PC-3 (cell line): ENCODE measurements at regions not wholly inside any gene's neighbourhood (a gene's known extent, or its start where the extent isn't known, plus 50 kb on each side); places are given as distances from the start of the nearest gene placed in this dataset.
A peak's percentile ranks its signal among the peaks of the same experiment; 100 is the strongest.

Experiments
- ATAC-seq: fragments of 200-7000 bp; cut with Tn5 transposase; 2 replicates; pipeline ENCODE4 v1.9.1; 2020; ENCODE audit warnings: mild to moderate bottlenecking, moderate library complexity
- BruUV-seq: library from RNA; stranded (reverse); fragments of 400-500 nt; replicated peaks from 2 replicates; lab custom pipeline; 2021; lab: Mats Ljungman, UMichigan
- CTCF ChIA-PET: fragments of 300-600 bp; sonication (Branson Sonifier 250); formaldehyde crosslinking; loops from one replicate; lab custom pipeline; 2022; ENCODE audit warnings: antibody characterized with exemption; lab: Charles Lee
- POLR2A ChIA-PET: fragments of 300-600 bp; sonication (Branson Sonifier 250); formaldehyde crosslinking; loops from one replicate; lab custom pipeline; 2022; ENCODE audit warnings: antibody characterized with exemption; ENCODE audit not compliant: unreplicated experiment; lab: Charles Lee
- DNase-seq: peaks from one replicate; pipeline ENCODE4 v3.0.0-alpha.2; 2015
- H2AFZ ChIP-seq: fragments of 300-600 bp; sonication (generic); 2 replicates; pipeline ENCODE4 v1.6.0; 2016; ENCODE audit warnings: antibody characterized with exemption, low read length
- H3F3A ChIP-seq: fragments of 300-600 bp; sonication (generic); one replicate; pipeline ENCODE4 v1.6.0; 2017; ENCODE audit warnings: antibody characterized with exemption, low read length, control low read depth, mild to moderate bottlenecking; ENCODE audit not compliant: unreplicated experiment
- H3K27ac ChIP-seq: fragments of 300-600 bp; sonication (generic); 2 replicates; pipeline ENCODE4 v1.5.1; 2016; ENCODE audit warnings: mild to moderate bottlenecking, low read length
- H3K27me3 ChIP-seq: fragments of 300-600 bp; sonication (generic); 2 replicates; pipeline ENCODE4 v1.6.1; 2016; ENCODE audit warnings: low read length, mixed read lengths
- H3K36me3 ChIP-seq: fragments of 300-600 bp; sonication (generic); 2 replicates; pipeline ENCODE4 v1.6.1; 2016; ENCODE audit warnings: low read depth, mixed run types, low read length, mixed read lengths
- H3K4me1 ChIP-seq: fragments of 300-600 bp; sonication (generic); 2 replicates; pipeline ENCODE4 v1.5.1; 2016; ENCODE audit warnings: low read length; ENCODE audit not compliant: insufficient read depth
- H3K4me2 ChIP-seq: fragments of 300-600 bp; sonication (generic); 2 replicates; pipeline ENCODE4 v1.6.0; 2016; ENCODE audit warnings: low read length
- H3K4me3 ChIP-seq: fragments of 300-600 bp; sonication (generic); 2 replicates; pipeline ENCODE4 v1.5.1; 2016; ENCODE audit warnings: mild to moderate bottlenecking, low read length, mixed read lengths
- H3K79me2 ChIP-seq: fragments of 300-600 bp; sonication (generic); 2 replicates; pipeline ENCODE4 v1.6.1; 2017; ENCODE audit warnings: low read length, mixed read lengths
- H3K9ac ChIP-seq: fragments of 300-600 bp; sonication (generic); 2 replicates; pipeline ENCODE4 v1.6.0; 2016; ENCODE audit warnings: mild to moderate bottlenecking, low read length
- H3K9me2 ChIP-seq: fragments of 300-600 bp; sonication (generic); replicated peaks from 2 replicates; pipeline ENCODE4 v1.6.1; 2016; ENCODE audit warnings: mixed run types, low read length, mixed read lengths
- H3K9me3 ChIP-seq: fragments of 300-600 bp; sonication (generic); 2 replicates; pipeline ENCODE4 v1.6.1; 2016; ENCODE audit warnings: low read length, mixed read lengths
- H4K20me1 ChIP-seq: fragments of 300-600 bp; sonication (generic); 2 replicates; pipeline ENCODE4 v1.6.1; 2016; ENCODE audit warnings: low read length, mixed read lengths
- EZH2 ChIP-seq: fragments of 300-600 bp; sonication (generic); IDR thresholded peaks from one replicate; pipeline ENCODE4 v1.6.1; 2017; ENCODE audit warnings: antibody characterized with exemption, mild to moderate bottlenecking, low read length; ENCODE audit not compliant: unreplicated experiment
- EZH2phosphoT487 ChIP-seq: fragments of 300-600 bp; sonication (generic); IDR thresholded peaks from 2 replicates; pipeline ENCODE4 v1.6.1; 2018; ENCODE audit warnings: mild to moderate bottlenecking, antibody characterized with exemption, low read length, borderline replicate concordance
- intact Hi-C: fragments of 100-400 bp; cut with micrococcal nuclease; formaldehyde crosslinking; loops from 2 replicates; pipeline ENCODE4 v1.9.0; 2023
- TF ChIP-seq, protein P1 (sequence below): fragments of 300-600 bp; sonication (generic); conservative IDR thresholded peaks from 2 replicates; pipeline ENCODE4 v1.5.1; 2017; ENCODE audit warnings: antibody characterized with exemption, low read depth, mild to moderate bottlenecking, low read length

DNA sequence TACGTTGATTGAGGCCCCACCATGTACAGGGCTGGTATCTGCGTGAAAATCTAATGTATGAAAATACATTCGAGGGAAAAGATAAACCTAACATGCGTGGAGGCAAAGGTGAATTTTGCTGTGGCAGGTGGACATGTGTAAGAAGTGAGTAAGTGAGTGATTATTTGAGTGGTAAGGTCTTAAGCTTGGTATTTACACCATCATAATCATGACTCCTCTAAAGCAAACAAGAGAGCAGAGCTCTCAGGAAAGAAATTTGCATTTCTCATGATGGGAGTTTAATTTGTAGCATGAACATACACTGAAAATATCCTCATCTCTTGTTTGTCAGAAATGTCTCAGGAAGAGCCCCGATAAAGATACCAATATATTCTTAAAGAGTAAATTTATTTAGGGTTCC, 260.6 kb downstream of the PSAT1 start:
- Histone ChIP-seq H4K20me1 (no peaks in the 10 kb centered on the region), H3K36me3 (no peaks in the 10 kb centered on the region), H3F3A (no peaks in the 10 kb centered on the region), H3K4me1 (peaks cover 24% of the 10 kb centered on the region), H3K27me3 (no peaks in the 10 kb centered on the region), H3K79me2 (no peaks in the 10 kb centered on the region), H3K9ac (no peak overlapping the region), H3K27ac (no peak overlapping the region), H3K4me2 (peak overlapping the region; percentile 27; the same call in 1 of the 2 replicates), H3K9me3 (no peaks in the 10 kb centered on the region), H2AFZ (no peak overlapping the region), H3K4me3 (no peak overlapping the region), H3K9me2 (no peaks in the 10 kb centered on the region)
- DNase-seq (peak; percentile 53), ATAC-seq (peak; percentile 80)
- ChIA-PET CTCF (no interaction called here), POLR2A (interaction anchor here (1.1 kb wide), 1 partner anchor 18 kb away, joined by 3 read pairs; no protein-coding TSS in a partner anchor)
- TF ChIP-seq EZH2 (no peak), EZH2phosphoT487 (no peak)
- TF ChIP-seq, protein P1, sequence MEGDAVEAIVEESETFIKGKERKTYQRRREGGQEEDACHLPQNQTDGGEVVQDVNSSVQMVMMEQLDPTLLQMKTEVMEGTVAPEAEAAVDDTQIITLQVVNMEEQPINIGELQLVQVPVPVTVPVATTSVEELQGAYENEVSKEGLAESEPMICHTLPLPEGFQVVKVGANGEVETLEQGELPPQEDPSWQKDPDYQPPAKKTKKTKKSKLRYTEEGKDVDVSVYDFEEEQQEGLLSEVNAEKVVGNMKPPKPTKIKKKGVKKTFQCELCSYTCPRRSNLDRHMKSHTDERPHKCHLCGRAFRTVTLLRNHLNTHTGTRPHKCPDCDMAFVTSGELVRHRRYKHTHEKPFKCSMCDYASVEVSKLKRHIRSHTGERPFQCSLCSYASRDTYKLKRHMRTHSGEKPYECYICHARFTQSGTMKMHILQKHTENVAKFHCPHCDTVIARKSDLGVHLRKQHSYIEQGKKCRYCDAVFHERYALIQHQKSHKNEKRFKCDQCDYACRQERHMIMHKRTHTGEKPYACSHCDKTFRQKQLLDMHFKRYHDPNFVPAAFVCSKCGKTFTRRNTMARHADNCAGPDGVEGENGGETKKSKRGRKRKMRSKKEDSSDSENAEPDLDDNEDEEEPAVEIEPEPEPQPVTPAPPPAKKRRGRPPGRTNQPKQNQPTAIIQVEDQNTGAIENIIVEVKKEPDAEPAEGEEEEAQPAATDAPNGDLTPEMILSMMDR, result no peak
- intact Hi-C loops, result no loop called here
- no TSS peak for BruUV-seq

DNA sequence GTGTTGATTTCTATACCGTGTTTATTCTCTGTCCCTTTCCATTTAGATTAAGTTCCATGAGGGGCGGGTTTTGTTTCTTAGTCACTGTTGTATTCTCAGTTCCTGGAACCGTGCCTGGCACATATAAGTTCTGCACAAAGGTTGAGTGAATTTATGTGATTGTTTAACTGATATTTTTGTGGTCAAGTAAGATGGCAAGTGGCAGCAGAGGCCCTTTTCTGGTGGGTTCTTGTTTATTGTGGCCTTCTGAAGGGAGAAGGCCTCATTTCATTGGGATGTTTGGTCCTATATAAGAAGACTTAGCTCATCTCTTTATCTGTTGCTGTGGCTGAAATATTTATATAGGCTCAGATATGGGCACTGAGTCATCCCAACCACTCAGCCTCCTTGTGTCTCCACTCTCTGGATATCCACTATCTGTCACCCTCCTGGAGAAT, 262.5 kb downstream of the PSAT1 start:
- H3K36me3 ChIP-seq, result no peaks in the 10 kb centered on the region
- H3K9me2 ChIP-seq, result no peaks in the 10 kb centered on the region
- no peak overlapping the region for H3K4me3 ChIP-seq
- ATAC-seq, result peak; percentile 72
- no peaks in the 10 kb centered on the region for H3K27me3 ChIP-seq
- ChIA-PET POLR2A (no interaction called here), CTCF (no interaction called here)
- intact Hi-C loops, result no loop called here
- H3K9me3 ChIP-seq, result no peaks in the 10 kb centered on the region
- 0 out of 2 replicates have a peak overlapping the region, but pooled peaks have one; percentile 32 for H3K27ac ChIP-seq
- H3K9ac ChIP-seq, result no peak overlapping the region
- TF ChIP-seq EZH2phosphoT487, result no peak
- TF ChIP-seq, protein P1, result no peak
- TF ChIP-seq EZH2, result no peak
- no TSS peak for BruUV-seq
- peaks cover 24% of the 10 kb centered on the region for H3K4me1 ChIP-seq
- H2AFZ ChIP-seq, result no peak overlapping the region
- no peaks in the 10 kb centered on the region for H4K20me1 ChIP-seq
- no peaks in the 10 kb centered on the region for H3K79me2 ChIP-seq
- H3F3A ChIP-seq, result no peaks in the 10 kb centered on the region
- peak; percentile 60 for DNase-seq
- H3K4me2 ChIP-seq, result peak overlapping the region; percentile 50; the same call in 1 of the 2 replicates

DNA sequence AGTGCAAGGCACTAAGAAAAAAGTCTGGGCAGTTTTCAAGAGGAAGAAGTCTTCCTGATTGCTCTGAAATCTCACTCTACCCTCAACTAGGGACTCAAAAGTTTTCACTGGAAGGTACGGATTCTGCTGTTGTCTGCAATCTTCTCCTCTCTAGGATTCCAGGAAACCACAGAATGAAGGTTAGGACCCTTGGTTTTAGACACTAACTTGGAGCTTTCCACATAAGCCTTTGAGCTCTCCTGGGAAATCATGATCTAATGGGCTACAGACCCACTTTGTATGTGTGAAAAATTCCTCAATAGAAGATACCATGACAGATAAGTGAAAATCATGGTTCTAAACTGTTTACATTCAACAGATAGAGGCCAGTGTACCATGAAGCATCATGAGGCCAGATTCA, 265.1 kb downstream of the PSAT1 start:
- Histone ChIP-seq H3K27me3 (no peaks in the 10 kb centered on the region), H3K9ac (no peak overlapping the region), H2AFZ (no peak overlapping the region), H3K4me3 (no peak overlapping the region), H3K9me2 (no peaks in the 10 kb centered on the region), H3K4me2 (no peak overlapping the region), H3K79me2 (no peaks in the 10 kb centered on the region), H3K9me3 (no peaks in the 10 kb centered on the region), H4K20me1 (no peaks in the 10 kb centered on the region), H3F3A (no peaks in the 10 kb centered on the region), H3K4me1 (peaks cover 33% of the 10 kb centered on the region), H3K36me3 (no peaks in the 10 kb centered on the region), H3K27ac (no peak overlapping the region)
- intact Hi-C loops, result no loop called here
- ATAC-seq (no peak), DNase-seq (no peak)
- no TSS peak for BruUV-seq
- ChIA-PET CTCF (no interaction called here), POLR2A (no interaction called here)
- TF ChIP-seq, protein P1, result no peak
- no peak for TF ChIP-seq EZH2phosphoT487
- TF ChIP-seq EZH2, result no peak
